HG03575 (cell line): ENCODE measurements at regions not wholly inside any gene's neighbourhood (a gene's known extent, or its start where the extent isn't known, plus 50 kb on each side); places are given as distances from the start of the nearest gene placed in this dataset.
"Not testable (repeated sequence)": the region's sequence is repeated elsewhere in the genome, so short reads cannot be mapped to it uniquely, and the experiment has no call there.

Experiments used
- ATAC-seq: cut with Tn5 transposase; IDR thresholded peaks from one replicate; pipeline ENCODE4 v1.9.1; 2021; ENCODE audit not compliant: unreplicated experiment, insufficient number of reproducible peaks, low FRiP score; ENCODE audit errors: extremely low read depth

DNA sequence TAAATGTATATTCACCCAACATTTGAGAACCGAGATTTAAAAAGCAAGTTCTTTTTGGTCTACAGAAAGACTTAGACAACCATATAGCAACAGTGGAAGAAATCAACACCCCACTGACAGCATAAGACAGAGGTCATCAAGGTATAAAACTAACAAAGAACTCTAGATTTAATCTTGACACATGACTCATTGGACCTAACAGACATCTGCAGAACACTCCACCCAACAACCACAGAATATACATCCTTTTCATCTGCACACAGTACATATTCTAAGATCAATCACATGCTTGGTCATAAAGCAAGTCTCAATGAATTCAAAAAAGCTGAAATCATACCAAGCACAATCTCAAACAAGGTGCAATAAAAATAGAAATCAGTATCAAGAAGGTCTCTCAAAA is 65.8 kb downstream of the SPIN4 start:
- ATAC-seq = no peak

- no peak for ATAC-seq
Observed at GRCh38 chrX:63284659-63285058, 66.5 kb downstream of the SPIN4 start.

DNA sequence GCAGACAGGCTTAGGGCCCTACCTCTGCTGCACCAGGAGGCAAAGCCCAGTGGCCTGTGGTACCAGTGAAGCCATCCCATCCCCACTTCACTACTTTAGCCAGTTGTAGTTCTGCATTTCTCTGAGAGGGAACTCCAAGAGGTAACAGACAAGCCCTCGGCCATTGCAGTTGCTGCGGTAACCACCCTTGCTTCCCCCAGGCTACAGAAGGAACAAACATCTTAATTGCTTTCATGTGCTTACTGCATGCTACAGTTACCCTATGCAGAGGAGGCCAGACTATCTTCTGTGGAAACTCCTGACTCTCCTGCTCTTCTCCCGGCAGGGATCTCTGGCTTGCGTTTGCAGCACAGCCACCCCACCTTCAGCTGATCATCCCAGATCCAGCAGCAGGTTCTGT is 67.8 kb downstream of the SPIN4 start:
- no peak for ATAC-seq

DNA sequence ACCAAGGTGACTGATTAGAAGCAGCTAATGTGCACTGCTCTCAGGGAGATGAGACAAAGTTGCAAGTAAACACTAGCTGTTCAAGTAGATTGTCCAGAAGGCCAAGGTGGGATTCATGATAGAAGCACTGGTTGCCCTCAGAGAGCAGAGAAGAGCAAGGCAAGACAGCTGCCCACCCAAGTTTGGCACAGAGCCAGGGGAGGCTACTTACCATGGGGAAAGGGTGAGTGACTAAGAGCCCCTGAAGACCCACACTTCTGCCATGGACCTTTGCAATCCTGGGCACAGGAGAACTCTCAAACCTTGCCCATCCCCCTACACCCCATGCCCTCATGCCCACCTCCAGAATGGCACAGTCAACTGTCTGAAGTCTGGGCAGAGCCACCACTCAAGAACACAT is 68.3 kb downstream of the SPIN4 start:
- ATAC-seq = no peak

DNA sequence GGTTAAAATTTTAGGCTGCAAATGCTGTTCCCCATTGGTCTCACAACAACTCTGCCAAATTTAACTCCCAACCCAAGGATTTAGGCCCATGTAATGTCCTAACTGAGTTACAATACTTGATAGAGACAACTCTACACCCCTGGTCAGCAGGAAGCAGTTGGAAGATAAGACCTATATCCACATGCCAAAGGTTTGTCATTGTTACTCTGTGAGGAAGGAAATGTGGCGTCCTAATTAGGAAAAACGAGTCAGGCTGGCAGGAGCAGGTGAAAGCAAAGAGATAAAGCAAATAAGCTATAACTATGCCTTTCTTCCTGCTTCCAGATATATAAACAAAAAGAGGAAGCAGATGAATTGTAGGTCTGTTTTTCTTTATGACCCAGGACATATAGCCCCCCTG is 69.1 kb downstream of the SPIN4 start:
- ATAC-seq = no peak

DNA sequence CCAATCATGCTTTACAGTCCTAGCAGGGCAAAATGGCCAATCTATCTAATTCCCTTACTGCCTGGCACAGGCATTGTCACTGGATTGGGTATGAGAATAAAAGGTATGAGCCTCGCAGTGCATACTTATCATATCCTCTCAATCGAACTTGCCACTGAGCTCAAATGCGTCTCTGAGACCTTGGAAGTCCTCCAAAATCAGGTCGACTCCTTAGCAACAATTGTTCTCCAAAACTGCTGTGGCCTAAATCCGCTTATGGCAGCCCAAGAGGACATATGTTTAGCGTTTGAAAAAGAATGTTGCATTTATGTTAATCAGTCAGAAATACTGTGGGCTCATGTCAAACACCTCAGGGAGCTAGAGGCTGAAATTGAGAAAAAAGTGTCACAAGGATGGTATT is 69.7 kb downstream of the SPIN4 start:
- no peak for ATAC-seq

GRCh38 chrX:63277394-63277793 is 73.7 kb downstream of the SPIN4 start:
- not testable (repeated sequence) for ATAC-seq

DNA sequence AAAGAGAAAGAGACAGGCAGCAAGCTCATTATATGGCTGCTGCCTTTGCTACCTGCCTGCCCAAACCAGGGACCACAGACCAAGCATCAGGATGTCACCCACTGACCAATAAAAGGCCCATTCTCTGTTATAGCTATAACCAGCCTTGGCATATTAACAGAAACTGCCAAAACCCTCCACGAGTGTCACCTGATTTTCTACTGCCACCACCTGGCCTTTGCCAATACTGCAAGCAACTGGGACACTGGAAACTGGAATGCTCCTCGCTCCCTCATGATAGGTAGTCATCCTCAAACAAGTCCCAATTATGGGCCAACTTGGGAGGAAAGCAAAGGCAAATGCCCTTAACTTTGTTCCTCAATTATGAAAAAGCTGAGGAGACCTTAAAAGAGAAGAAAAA is 76.0 kb downstream of the SPIN4 start:
- no peak for ATAC-seq

- no peak for ATAC-seq
Observed at GRCh38 chrX:63270873-63271272, 80.3 kb downstream of the SPIN4 start.

- no peak for ATAC-seq
Observed at GRCh38 chrX:63258144-63258543, 93.0 kb downstream of the SPIN4 start.

GRCh38 chrX:63250253-63250868 is 100.8 kb downstream of the SPIN4 start:
- peak; percentile 99 for ATAC-seq

- ATAC-seq = not testable (repeated sequence)
Observed at GRCh38 chrX:63242689-63243088, 108.4 kb downstream of the SPIN4 start.

DNA sequence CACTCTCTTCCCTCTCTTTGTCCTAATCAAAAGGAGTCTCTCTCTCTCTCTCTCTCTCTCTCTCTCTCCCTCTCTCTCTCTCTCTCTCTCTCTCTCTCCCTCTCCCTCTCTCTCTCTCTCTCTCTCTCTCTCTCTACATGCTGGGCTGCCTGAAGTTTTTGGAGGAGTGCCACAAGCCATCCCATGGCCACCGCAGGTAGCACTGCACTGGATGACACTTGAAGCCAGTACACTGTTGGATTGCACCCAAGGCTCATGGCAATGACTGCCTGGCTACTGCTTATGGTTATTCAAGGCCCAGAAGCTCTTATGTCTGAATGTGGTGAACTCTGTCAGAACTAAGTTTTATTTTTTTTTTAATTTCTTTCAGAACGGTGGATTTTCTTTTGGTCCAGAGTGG is 115.2 kb downstream of the SPIN4 start:
- ATAC-seq = not testable (repeated sequence)

- not testable (repeated sequence) for ATAC-seq
Observed at GRCh38 chrX:63233013-63233412, 118.1 kb downstream of the SPIN4 start.

DNA sequence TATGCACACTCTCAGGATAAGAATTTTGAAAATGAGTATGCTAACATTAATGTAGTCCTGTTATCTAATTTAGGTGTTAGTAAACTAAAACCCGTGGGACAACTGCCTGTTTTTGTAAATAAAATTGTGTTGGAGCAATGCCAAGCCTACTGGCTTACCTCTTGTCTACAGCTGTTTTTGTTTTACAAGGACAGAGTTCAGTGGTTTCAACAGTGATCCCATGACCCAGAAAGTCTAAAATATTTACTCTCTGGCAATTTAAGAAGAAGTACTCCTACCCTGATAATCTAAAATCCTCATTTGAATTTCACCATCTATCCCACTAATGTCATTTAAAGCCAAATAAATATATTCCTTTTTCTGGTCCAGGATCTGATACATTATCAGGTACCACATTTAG is 132.9 kb downstream of the SPIN4 start:
- ATAC-seq = not testable (repeated sequence)

DNA sequence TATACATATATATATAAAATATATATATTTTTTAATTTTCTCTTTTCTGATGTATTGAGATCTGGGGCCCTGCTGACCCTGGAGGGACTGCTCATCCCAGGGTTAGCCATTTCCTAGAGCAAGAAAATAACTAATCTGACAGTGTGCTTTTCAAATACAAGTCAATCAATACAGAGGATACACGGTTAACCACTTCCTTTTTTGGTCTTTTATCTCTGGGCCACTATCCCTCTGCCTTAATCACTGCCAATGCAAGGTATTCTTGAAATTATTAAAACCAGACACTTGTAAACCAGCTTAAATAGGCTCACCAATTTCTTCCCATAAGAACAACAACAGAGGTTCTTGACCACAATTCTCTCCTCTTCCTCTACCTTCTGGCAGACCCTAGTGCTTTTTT is 133.6 kb downstream of the SPIN4 start:
- ATAC-seq = not testable (repeated sequence)

GRCh38 chrX:63209645-63210044 is 141.5 kb downstream of the SPIN4 start:
- peak; percentile 43 for ATAC-seq

GRCh38 chrX:63209128-63209527 is 142.0 kb downstream of the SPIN4 start:
- ATAC-seq = peak; percentile 19

GRCh38 chrX:63204266-63205074 is 146.7 kb downstream of the SPIN4 start:
- ATAC-seq = not testable (repeated sequence)

DNA sequence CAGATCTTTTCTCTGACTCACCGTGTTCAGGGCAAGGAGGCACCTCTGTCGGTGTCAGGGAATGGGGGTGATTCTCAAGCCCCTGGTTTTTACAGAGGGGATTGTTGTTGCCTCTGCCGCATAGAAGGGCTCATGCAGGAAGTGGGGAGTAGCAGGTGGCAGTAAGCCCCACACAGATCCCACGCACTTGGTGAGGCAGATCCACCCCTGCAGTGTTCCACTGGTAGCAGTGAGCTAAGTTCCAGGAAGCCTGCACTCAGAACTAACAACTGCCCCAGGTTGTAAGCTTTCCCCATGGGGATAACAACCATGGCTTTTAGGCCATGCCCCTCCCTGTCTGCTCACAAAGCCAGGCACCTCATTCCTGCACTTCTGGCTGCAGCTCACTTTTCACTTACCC is 149.1 kb downstream of the SPIN4 start:
- not testable (repeated sequence) for ATAC-seq

GRCh38 chrX:63198693-63199092 is 152.4 kb downstream of the SPIN4 start:
- ATAC-seq = not testable (repeated sequence)
